AG04449 (cell line): ENCODE measurements at regions not wholly inside any gene's neighbourhood (a gene's known extent, or its start where the extent isn't known, plus 50 kb on each side); places are given as distances from the start of the nearest gene placed in this dataset.

Experiments used
- CTCF ChIA-PET: fragments of 350-600 bp; formaldehyde crosslinking; extraction: SDS; loops from one replicate; lab custom pipeline; 2021; ENCODE audit warnings: antibody characterized with exemption; lab: Yijun Ruan, JAX
- POLR2A ChIA-PET: fragments of 400-600, 350-600 bp; formaldehyde crosslinking; extraction: SDS; loops from one replicate; lab custom pipeline; 2020; ENCODE audit warnings: antibody characterized with exemption, inconsistent platforms; lab: Yijun Ruan, JAX
- DNase-seq: peaks from one replicate; pipeline ENCODE4 v3.0.0-alpha.2; 2010; ENCODE audit warnings: low read depth, low spot score
- H3K4me3 ChIP-seq: 2 replicates; pipeline ENCODE4 v1.5.1; 2011; ENCODE audit warnings: low read depth, mild to moderate bottlenecking, control low read depth, low read length
- TF ChIP-seq, protein P1 (sequence below): IDR thresholded peaks from one replicate; pipeline ENCODE4 v1.5.1; 2011; ENCODE audit warnings: mild to moderate bottlenecking, moderate library complexity, low read length, control low read depth, inconsistent platforms; ENCODE audit not compliant: insufficient read depth; ENCODE audit errors: missing control alignments

DNA sequence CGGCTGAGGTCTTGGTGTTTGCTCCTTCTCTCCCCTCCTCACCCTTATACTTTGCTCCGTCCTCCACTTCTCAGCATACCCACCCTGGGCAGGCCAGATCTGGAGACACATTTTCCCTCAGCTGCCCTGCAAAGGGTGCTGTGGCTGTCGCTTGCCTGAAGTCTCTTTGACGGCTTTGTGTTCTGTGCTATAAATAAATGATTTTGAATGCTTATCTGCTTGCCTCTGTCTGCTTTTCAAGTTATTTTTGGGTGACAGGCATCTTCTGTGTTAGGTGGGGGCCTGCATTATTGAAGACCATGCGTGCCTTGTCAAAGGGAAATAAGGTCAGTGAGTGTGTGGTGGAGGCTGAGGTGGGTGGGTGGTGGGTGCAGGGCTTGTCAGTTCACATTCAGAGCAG lies 66.9 kb upstream of the KCND3 start:
- H3K4me3 ChIP-seq: no peak overlapping the region
- CTCF ChIA-PET: no interaction called here
- TF ChIP-seq, protein P1, sequence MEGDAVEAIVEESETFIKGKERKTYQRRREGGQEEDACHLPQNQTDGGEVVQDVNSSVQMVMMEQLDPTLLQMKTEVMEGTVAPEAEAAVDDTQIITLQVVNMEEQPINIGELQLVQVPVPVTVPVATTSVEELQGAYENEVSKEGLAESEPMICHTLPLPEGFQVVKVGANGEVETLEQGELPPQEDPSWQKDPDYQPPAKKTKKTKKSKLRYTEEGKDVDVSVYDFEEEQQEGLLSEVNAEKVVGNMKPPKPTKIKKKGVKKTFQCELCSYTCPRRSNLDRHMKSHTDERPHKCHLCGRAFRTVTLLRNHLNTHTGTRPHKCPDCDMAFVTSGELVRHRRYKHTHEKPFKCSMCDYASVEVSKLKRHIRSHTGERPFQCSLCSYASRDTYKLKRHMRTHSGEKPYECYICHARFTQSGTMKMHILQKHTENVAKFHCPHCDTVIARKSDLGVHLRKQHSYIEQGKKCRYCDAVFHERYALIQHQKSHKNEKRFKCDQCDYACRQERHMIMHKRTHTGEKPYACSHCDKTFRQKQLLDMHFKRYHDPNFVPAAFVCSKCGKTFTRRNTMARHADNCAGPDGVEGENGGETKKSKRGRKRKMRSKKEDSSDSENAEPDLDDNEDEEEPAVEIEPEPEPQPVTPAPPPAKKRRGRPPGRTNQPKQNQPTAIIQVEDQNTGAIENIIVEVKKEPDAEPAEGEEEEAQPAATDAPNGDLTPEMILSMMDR: no peak
- POLR2A ChIA-PET: no interaction called here
- DNase-seq: no peak

DNA sequence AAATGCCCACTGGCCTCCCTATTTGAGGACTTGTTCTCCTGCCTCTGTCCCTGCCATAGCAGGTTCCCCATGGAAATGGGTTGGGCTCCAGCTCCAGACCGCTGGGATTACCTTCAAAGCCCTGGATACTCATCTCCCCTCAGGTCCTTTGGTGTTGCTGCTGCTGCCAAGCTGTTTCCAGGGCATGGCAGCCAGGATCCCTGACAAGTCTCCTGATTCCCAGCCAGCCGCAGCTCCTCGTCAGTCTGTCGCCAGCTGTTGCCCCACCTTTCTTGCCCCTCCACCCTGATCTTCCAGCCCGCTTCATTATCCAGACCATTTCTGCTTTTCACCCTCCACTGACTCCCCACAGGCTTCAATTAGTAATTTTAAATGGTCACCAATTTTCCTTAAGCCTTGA lies 68.3 kb upstream of the KCND3 start:
- TF ChIP-seq, protein P1: no peak
- ChIA-PET POLR2A (no interaction called here), CTCF (no interaction called here)
- H3K4me3 ChIP-seq: no peak overlapping the region
- DNase-seq: no peak

DNA sequence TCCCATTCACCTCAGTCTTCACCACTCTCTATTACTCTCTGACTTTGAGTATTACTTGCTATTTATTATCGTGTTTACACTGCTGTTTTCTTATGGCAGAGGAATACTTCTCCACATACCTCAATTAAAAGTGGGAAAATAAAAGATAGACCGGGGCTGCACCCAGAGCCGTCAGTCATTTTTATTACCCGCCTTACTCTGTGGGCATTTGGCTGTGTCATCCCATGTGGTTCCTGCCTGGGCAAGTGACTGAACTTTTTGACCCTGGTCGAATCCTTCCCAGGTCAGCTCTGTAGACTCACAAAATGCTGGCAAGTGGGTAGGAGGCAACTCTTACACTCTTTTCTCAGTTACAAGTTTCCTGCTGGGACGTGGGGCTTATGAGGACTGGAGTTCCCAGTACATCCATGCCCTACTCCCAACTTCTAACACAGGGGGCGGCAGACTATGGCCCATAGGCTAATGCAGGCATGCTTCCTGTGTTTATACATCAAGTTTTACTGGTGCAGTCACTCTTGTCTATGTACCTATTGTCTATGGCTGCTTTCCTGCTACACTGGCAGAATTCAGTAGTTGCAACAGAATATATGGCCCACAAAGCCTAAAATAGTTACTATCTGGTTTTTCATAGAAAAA lies 69.5 kb upstream of the KCND3 start:
- ChIA-PET POLR2A (no interaction called here), CTCF (no interaction called here)
- TF ChIP-seq, protein P1: no peak
- no peak overlapping the region for H3K4me3 ChIP-seq
- no peak for DNase-seq

DNA sequence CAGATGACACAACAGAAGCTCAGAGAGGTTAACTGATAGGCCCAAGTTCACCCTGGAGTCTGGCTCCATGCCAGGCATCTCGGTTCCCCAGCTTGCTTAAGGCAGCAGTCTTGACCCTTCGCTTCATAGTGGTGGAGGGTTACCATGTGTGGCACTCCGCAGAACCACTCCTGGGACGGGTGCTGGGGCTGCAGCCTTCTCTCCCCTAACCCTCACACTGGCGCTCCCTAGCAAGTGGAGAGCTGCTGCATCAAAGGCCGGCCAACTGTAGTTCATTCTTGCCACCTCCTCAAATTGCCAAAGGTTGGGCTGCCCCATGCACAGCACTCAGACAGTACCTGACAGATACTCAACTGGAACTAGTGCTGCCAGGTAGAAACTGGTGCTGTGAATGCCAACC lies 70.2 kb upstream of the KCND3 start:
- TF ChIP-seq, protein P1: no peak
- no peak overlapping the region for H3K4me3 ChIP-seq
- CTCF ChIA-PET: no interaction called here
- POLR2A ChIA-PET: no interaction called here
- no peak for DNase-seq

DNA sequence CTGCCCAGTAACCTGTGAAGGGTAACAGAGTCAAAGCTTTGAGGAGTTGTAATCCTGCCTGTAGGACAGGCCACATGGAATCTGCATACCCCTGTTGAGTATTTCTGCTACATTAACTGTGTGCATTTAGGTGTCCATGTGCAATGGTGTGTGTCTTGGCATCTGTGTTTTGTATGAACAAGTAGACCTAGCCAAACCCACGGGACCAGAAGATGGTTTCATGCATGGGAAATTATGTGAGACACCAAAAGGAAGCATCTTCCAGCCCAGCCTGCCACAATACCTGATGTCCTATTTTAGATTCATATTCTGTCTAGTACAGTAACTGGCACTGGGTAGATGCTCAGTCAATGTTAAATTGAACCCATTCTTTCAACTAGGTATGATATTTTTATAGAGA lies 70.8 kb upstream of the KCND3 start:
- no peak for DNase-seq
- no peak overlapping the region for H3K4me3 ChIP-seq
- CTCF ChIA-PET: no interaction called here
- POLR2A ChIA-PET: no interaction called here
- TF ChIP-seq, protein P1: no peak

DNA sequence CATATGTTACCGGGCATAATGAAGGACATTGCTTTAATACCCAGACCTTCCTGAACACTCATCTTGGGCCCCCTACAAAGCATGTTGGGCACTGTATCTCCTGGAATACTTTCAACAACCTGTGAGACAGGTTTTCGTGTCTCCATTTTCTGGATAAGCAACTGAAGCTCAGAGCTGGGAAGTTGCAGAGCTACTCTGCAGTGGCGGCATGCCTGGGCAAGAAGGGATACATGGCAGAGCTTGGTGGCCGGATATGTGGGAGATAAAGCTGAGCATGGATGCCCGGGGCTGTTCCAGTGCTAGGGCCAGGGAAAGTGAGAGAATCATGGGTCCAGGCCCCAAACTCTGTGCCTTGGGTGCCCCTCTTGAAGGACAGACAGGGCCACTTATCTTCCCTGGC lies 71.6 kb upstream of the KCND3 start:
- POLR2A ChIA-PET: no interaction called here
- H3K4me3 ChIP-seq: no peak overlapping the region
- DNase-seq: no peak
- CTCF ChIA-PET: no interaction called here
- TF ChIP-seq, protein P1: no peak
